GM19467 (cell line): ENCODE measurements at regions not wholly inside any gene's neighbourhood (a gene's known extent, or its start where the extent isn't known, plus 50 kb on each side); places are given as distances from the start of the nearest gene placed in this dataset.
"Not testable (repeated sequence)": the region's sequence is repeated elsewhere in the genome, so short reads cannot be mapped to it uniquely, and the experiment has no call there.

Source experiments
- ATAC-seq: cut with Tn5 transposase; IDR thresholded peaks from one replicate; pipeline ENCODE4 v1.9.1; 2021; ENCODE audit warnings: mild to moderate bottlenecking, moderate library complexity; ENCODE audit not compliant: unreplicated experiment

GRCh38 chr16:77488652-77489051, 53.8 kb upstream of the ADAMTS18 start:
- no peak for ATAC-seq

GRCh38 chr16:77491091-77491490, 56.3 kb upstream of the ADAMTS18 start:
- ATAC-seq: no peak

- no peak for ATAC-seq
Observed at GRCh38 chr16:77496934-77497333, 62.1 kb upstream of the ADAMTS18 start.

GRCh38 chr16:77499373-77500285, 64.8 kb upstream of the ADAMTS18 start:
- ATAC-seq: no peak

- no peak for ATAC-seq
Observed at GRCh38 chr16:77500286-77500598, 65.4 kb upstream of the ADAMTS18 start.

GRCh38 chr16:77500934-77501664, 66.3 kb upstream of the ADAMTS18 start:
- ATAC-seq: no peak

GRCh38 chr16:77502448-77502847, 67.6 kb upstream of the ADAMTS18 start:
- ATAC-seq: no peak

GRCh38 chr16:77506492-77506891, 71.7 kb upstream of the ADAMTS18 start:
- ATAC-seq: not testable (repeated sequence)

GRCh38 chr16:77509051-77509450, 74.2 kb upstream of the ADAMTS18 start:
- ATAC-seq: no peak

GRCh38 chr16:77509796-77510195, 75.0 kb upstream of the ADAMTS18 start:
- ATAC-seq: no peak

- ATAC-seq: no peak
Observed at GRCh38 chr16:77511053-77511452, 76.2 kb upstream of the ADAMTS18 start.

- no peak for ATAC-seq
Observed at GRCh38 chr16:77514500-77515220, 79.8 kb upstream of the ADAMTS18 start.

GRCh38 chr16:77525226-77525625, 90.4 kb upstream of the ADAMTS18 start:
- ATAC-seq: not testable (repeated sequence)

GRCh38 chr16:77531752-77532151, 96.9 kb upstream of the ADAMTS18 start:
- ATAC-seq: no peak

- no peak for ATAC-seq
Observed at GRCh38 chr16:77536809-77537208, 102.0 kb upstream of the ADAMTS18 start.

GRCh38 chr16:77539421-77540034, 104.7 kb upstream of the ADAMTS18 start:
- ATAC-seq: no peak

GRCh38 chr16:77540646-77541045, 105.8 kb upstream of the ADAMTS18 start:
- ATAC-seq: no peak

GRCh38 chr16:77541165-77541564, 106.3 kb upstream of the ADAMTS18 start:
- no peak for ATAC-seq

- no peak for ATAC-seq
Observed at GRCh38 chr16:77548151-77548550, 113.3 kb upstream of the ADAMTS18 start.

GRCh38 chr16:77548766-77549165, 113.9 kb upstream of the ADAMTS18 start:
- no peak for ATAC-seq

GRCh38 chr16:77549876-77550275, 115.0 kb upstream of the ADAMTS18 start:
- ATAC-seq: no peak
